Mesothelial cell of epicardium (in vitro differentiated cells): ENCODE measurements at regions not wholly inside any gene's neighbourhood (a gene's known extent, or its start where the extent isn't known, plus 50 kb on each side); places are given as distances from the start of the nearest gene placed in this dataset.

Experiments
- DNase-seq, 2 experiments: peaks; one replicate each; pipeline ENCODE4 v3.0.0; 2021; ENCODE audit warnings: low spot score in 2 of 2; ENCODE audit not compliant: unreplicated experiment in 2 of 2
- H3K27ac Mint-ChIP-seq: 2 replicates; pipeline ENCODE4 v1.8.0; 2021; ENCODE audit warnings: mixed read lengths
- H3K27me3 Mint-ChIP-seq: 2 replicates; pipeline ENCODE4 v1.8.0; 2021; ENCODE audit warnings: low read depth, mixed read lengths
- H3K36me3 Mint-ChIP-seq: 2 replicates; pipeline ENCODE4 v1.8.0; 2021; ENCODE audit warnings: mixed read lengths
- H3K4me1 Mint-ChIP-seq: 2 replicates; pipeline ENCODE4 v1.8.0; 2021; ENCODE audit warnings: mixed read lengths
- H3K4me3 Mint-ChIP-seq: 2 replicates; pipeline ENCODE4 v1.8.0; 2021; ENCODE audit warnings: mild to moderate bottlenecking, moderate library complexity, mixed read lengths
- H3K9me3 Mint-ChIP-seq: 2 replicates; pipeline ENCODE4 v1.8.0; 2021; ENCODE audit warnings: mixed read lengths
- TF ChIP-seq, protein P1 (sequence below): fragments of 200-600 bp; sonication (generic); IDR thresholded peaks from one replicate; pipeline ENCODE4 v1.5.0; 2021; ENCODE audit warnings: antibody characterized with exemption; ENCODE audit not compliant: unreplicated experiment

DNA sequence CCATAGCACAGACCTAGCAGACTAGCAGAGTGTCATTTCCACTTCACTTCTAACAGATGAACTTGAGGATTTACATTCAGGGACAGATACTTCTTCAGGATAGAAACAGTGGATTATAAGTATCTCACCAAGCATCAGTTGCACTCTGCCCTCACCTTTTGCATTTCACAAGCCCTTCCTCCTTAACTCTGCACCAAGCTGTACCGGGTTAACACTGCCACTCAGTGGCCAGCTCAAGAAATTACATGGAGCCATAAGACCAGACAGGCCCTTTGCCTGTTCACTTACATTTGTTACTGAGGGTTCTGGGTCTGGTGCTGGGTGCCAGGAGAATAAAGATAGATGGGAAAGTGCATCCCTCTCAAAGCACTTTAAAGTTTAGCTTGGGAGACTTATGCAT, 309.8 kb downstream of the SHANK2 start:
- H3K4me1 Mint-ChIP-seq: no peaks in the 10 kb centered on the region
- H3K4me3 Mint-ChIP-seq: no peak overlapping the region
- H3K36me3 Mint-ChIP-seq: no peaks in the 10 kb centered on the region
- no peak overlapping the region for H3K27ac Mint-ChIP-seq
- TF ChIP-seq, protein P1, sequence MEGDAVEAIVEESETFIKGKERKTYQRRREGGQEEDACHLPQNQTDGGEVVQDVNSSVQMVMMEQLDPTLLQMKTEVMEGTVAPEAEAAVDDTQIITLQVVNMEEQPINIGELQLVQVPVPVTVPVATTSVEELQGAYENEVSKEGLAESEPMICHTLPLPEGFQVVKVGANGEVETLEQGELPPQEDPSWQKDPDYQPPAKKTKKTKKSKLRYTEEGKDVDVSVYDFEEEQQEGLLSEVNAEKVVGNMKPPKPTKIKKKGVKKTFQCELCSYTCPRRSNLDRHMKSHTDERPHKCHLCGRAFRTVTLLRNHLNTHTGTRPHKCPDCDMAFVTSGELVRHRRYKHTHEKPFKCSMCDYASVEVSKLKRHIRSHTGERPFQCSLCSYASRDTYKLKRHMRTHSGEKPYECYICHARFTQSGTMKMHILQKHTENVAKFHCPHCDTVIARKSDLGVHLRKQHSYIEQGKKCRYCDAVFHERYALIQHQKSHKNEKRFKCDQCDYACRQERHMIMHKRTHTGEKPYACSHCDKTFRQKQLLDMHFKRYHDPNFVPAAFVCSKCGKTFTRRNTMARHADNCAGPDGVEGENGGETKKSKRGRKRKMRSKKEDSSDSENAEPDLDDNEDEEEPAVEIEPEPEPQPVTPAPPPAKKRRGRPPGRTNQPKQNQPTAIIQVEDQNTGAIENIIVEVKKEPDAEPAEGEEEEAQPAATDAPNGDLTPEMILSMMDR: no peak
- H3K9me3 Mint-ChIP-seq: peaks cover 42% of the 10 kb centered on the region
- DNase-seq: no peak
- H3K27me3 Mint-ChIP-seq: no peaks in the 10 kb centered on the region

DNA sequence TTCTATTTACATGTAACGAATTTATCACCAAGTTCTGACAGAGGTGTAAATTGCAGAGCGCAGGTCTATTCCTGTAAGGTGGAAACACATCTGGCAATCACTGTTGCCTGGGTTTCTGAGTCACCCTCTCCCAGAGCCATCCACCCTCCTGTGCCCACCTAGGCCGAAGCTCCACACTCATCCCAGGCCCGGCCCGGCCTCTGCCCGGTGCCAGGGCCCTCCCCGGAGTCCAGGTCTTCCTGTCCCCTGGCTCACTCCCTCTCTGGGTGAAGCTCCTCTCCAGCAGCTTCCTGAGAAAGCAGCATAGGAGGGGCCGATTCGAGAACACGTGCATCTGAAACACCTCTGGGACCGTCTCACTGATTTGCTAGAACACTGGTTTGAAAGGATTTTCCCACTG, 308.2 kb downstream of the SHANK2 start:
- Mint-ChIP-seq H3K27ac (no peak overlapping the region), H3K27me3 (no peaks in the 10 kb centered on the region), H3K9me3 (peaks cover 34% of the 10 kb centered on the region), H3K36me3 (no peaks in the 10 kb centered on the region), H3K4me3 (no peak overlapping the region), H3K4me1 (no peaks in the 10 kb centered on the region)
- TF ChIP-seq, protein P1: no peak
- DNase-seq: no peak

GRCh38 chr11:70944636-70945035, 307.7 kb downstream of the SHANK2 start:
- Mint-ChIP-seq H3K4me1 (no peaks in the 10 kb centered on the region), H3K36me3 (no peaks in the 10 kb centered on the region), H3K27me3 (no peaks in the 10 kb centered on the region), H3K9me3 (peaks cover 34% of the 10 kb centered on the region), H3K27ac (no peak overlapping the region), H3K4me3 (no peak overlapping the region)
- TF ChIP-seq, protein P1: peak; percentile 22
- DNase-seq: no peak

DNA sequence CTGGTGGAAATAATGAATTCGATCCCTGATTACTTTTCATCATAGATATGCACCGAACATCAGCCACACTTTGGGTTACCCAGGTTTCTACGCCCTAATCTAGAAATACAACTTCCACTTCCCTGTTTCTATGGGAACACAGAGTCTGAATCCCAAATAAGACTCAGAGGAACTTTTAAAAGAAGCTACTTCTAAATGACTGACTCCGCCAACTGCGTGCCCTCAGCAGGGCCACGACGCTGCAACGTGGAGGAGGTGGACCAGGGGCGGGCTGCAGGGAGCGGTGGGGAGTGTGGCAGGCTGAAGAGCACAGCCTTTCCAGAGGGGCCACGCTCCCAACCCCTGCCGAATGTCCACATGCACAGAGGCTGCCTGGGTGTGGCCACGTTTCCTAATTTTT, 304.0 kb downstream of the SHANK2 start:
- H3K36me3 Mint-ChIP-seq: no peaks in the 10 kb centered on the region
- H3K4me1 Mint-ChIP-seq: no peaks in the 10 kb centered on the region
- no peaks in the 10 kb centered on the region for H3K27me3 Mint-ChIP-seq
- H3K9me3 Mint-ChIP-seq: peaks cover 22% of the 10 kb centered on the region
- no peak overlapping the region for H3K4me3 Mint-ChIP-seq
- TF ChIP-seq, protein P1: no peak
- no peak overlapping the region for H3K27ac Mint-ChIP-seq
- no peak for DNase-seq

GRCh38 chr11:70948855-70949531, 303.4 kb downstream of the SHANK2 start:
- H3K4me1 Mint-ChIP-seq: no peaks in the 10 kb centered on the region
- H3K9me3 Mint-ChIP-seq: peaks cover 16% of the 10 kb centered on the region
- H3K36me3 Mint-ChIP-seq: no peaks in the 10 kb centered on the region
- no peak overlapping the region for H3K4me3 Mint-ChIP-seq
- TF ChIP-seq, protein P1: no peak
- no peak for DNase-seq
- no peak overlapping the region for H3K27ac Mint-ChIP-seq
- no peaks in the 10 kb centered on the region for H3K27me3 Mint-ChIP-seq
